GM21723 (cell line): ENCODE measurements at regions not wholly inside any gene's neighbourhood (a gene's known extent, or its start where the extent isn't known, plus 50 kb on each side); places are given as distances from the start of the nearest gene placed in this dataset.
"Not testable (repeated sequence)": the region's sequence is repeated elsewhere in the genome, so short reads cannot be mapped to it uniquely, and the experiment has no call there.

Experiments used
- ATAC-seq: cut with Tn5 transposase; IDR thresholded peaks from one replicate; pipeline ENCODE4 v1.9.1; 2021; ENCODE audit warnings: mild to moderate bottlenecking, moderate library complexity; ENCODE audit not compliant: unreplicated experiment

- no peak for ATAC-seq
Observed at GRCh38 chr10:28387140-28387539, 84.3 kb upstream of the MPP7 start.

- no peak for ATAC-seq
Observed at GRCh38 chr10:28391283-28391682, 88.4 kb upstream of the MPP7 start.

- peak; percentile 90 for ATAC-seq
Observed at GRCh38 chr10:28393956-28394568, 91.2 kb upstream of the MPP7 start.

- no peak for ATAC-seq
Observed at GRCh38 chr10:28396331-28396730, 93.5 kb upstream of the MPP7 start.

- ATAC-seq: no peak
Observed at GRCh38 chr10:28397229-28397628, 94.4 kb upstream of the MPP7 start.

GRCh38 chr10:28400176-28400575 is 97.3 kb upstream of the MPP7 start:
- ATAC-seq: no peak

- ATAC-seq: no peak
Observed at GRCh38 chr10:28400681-28401080, 97.8 kb upstream of the MPP7 start.

GRCh38 chr10:28402611-28403073 is 99.8 kb upstream of the MPP7 start:
- not testable (repeated sequence) for ATAC-seq

GRCh38 chr10:28403090-28403489 is 100.2 kb upstream of the MPP7 start:
- ATAC-seq: no peak

- ATAC-seq: no peak
Observed at GRCh38 chr10:28408237-28408777, 105.4 kb upstream of the MPP7 start.

GRCh38 chr10:28410420-28411135 is 107.7 kb upstream of the MPP7 start:
- ATAC-seq: no peak

- no peak for ATAC-seq
Observed at GRCh38 chr10:28411136-28411460, 108.2 kb upstream of the MPP7 start.

- peak; percentile 68 for ATAC-seq
Observed at GRCh38 chr10:28411648-28412047, 108.8 kb upstream of the MPP7 start.

- ATAC-seq: no peak
Observed at GRCh38 chr10:28418069-28418468, 114.8 kb upstream of the WAC start.

- ATAC-seq: no peak
Observed at GRCh38 chr10:28425422-28425821, 107.5 kb upstream of the WAC start.

- ATAC-seq: no peak
Observed at GRCh38 chr10:28426392-28427159, 106.3 kb upstream of the WAC start.

- ATAC-seq: no peak
Observed at GRCh38 chr10:28427376-28427775, 105.5 kb upstream of the WAC start.

GRCh38 chr10:28429045-28429444 is 103.9 kb upstream of the WAC start:
- ATAC-seq: no peak

- ATAC-seq: no peak
Observed at GRCh38 chr10:28429573-28430216, 103.2 kb upstream of the WAC start.

GRCh38 chr10:28431139-28431538 is 101.8 kb upstream of the WAC start:
- ATAC-seq: no peak

- ATAC-seq: peak; percentile 91
Observed at GRCh38 chr10:28432210-28432676, 100.7 kb upstream of the WAC start.
